NCI-H1694 treated with DMSO at 0.1 percent for 48 hours (cell line): ENCODE measurements at regions not wholly inside any gene's neighbourhood (a gene's known extent, or its start where the extent isn't known, plus 50 kb on each side); places are given as distances from the start of the nearest gene placed in this dataset.
"Not testable (repeated sequence)": the region's sequence is repeated elsewhere in the genome, so short reads cannot be mapped to it uniquely, and the experiment has no call there.

ENCODE experiments used
- DNase-seq: peaks from one replicate; lab custom pipeline; 2025; lab: John Stamatoyannopoulos, UW

- no peak for DNase-seq
Measured at GRCh38 chr3:38964646-38965045, 87.1 kb downstream of the SCN11A start.

- no peak for DNase-seq
Measured at GRCh38 chr3:38964204-38964603, 87.5 kb downstream of the SCN11A start.

- no peak for DNase-seq
Measured at GRCh38 chr3:38960953-38961622, 90.7 kb downstream of the SCN11A start.

GRCh38 chr3:38960042-38960622, 91.6 kb downstream of the SCN11A start:
- DNase-seq: no peak

- DNase-seq: no peak
Measured at GRCh38 chr3:38958026-38958720, 93.6 kb downstream of the SCN11A start.

- no peak for DNase-seq
Measured at GRCh38 chr3:38957296-38957695, 94.4 kb downstream of the SCN11A start.

- no peak for DNase-seq
Measured at GRCh38 chr3:38952721-38953120, 99.0 kb downstream of the SCN11A start.

GRCh38 chr3:38951167-38951566, 100.6 kb downstream of the SCN11A start:
- DNase-seq: not testable (repeated sequence)

- no peak for DNase-seq
Measured at GRCh38 chr3:38950581-38950980, 101.2 kb downstream of the SCN11A start.

- no peak for DNase-seq
Measured at GRCh38 chr3:38949994-38950393, 101.8 kb downstream of the SCN11A start.

GRCh38 chr3:38940394-38940793, 111.3 kb downstream of the SCN11A start:
- no peak for DNase-seq

GRCh38 chr3:38925351-38925750, 109.3 kb upstream of the SCN10A start:
- no peak for DNase-seq

- DNase-seq: no peak
Measured at GRCh38 chr3:38916706-38917105, 100.7 kb upstream of the SCN10A start.

- no peak for DNase-seq
Measured at GRCh38 chr3:38907426-38907825, 91.4 kb upstream of the SCN10A start.

GRCh38 chr3:38890426-38890825, 74.4 kb upstream of the SCN10A start:
- DNase-seq: no peak

- no peak for DNase-seq
Measured at GRCh38 chr3:38878646-38879045, 62.6 kb upstream of the SCN10A start.
